Effector memory CD4-positive, alpha-beta T cell (primary cell): ENCODE measurements at regions not wholly inside any gene's neighbourhood (a gene's known extent, or its start where the extent isn't known, plus 50 kb on each side); places are given as distances from the start of the nearest gene placed in this dataset.

Experiments
- DNase-seq, 3 donors: peaks; one replicate each; pipeline ENCODE4 v3.0.0-alpha.2; 2020
- H3K27ac ChIP-seq: 2 replicates; pipeline ENCODE4 v1.7.0; 2013; ENCODE audit warnings: mild to moderate bottlenecking, low read length, moderate library complexity; ENCODE audit not compliant: insufficient read depth, poor library complexity, severe bottlenecking
- H3K27me3 ChIP-seq: replicated peaks from 2 replicates; pipeline ENCODE4 v1.7.0; 2013; ENCODE audit warnings: mild to moderate bottlenecking, low read length; ENCODE audit not compliant: insufficient read depth, control insufficient read depth, poor library complexity, severe bottlenecking
- H3K36me3 ChIP-seq: 2 replicates; pipeline ENCODE4 v1.7.0; 2013; ENCODE audit warnings: mild to moderate bottlenecking, low read length, moderate library complexity; ENCODE audit not compliant: control insufficient read depth, insufficient read depth
- H3K4me1 ChIP-seq: 2 replicates; pipeline ENCODE4 v1.7.0; 2013; ENCODE audit warnings: low read length, mild to moderate bottlenecking; ENCODE audit not compliant: control insufficient read depth, insufficient read depth, poor library complexity, severe bottlenecking
- H3K4me3 ChIP-seq: 2 replicates; pipeline ENCODE4 v1.7.0; 2013; ENCODE audit warnings: low read length, low read depth, mild to moderate bottlenecking; ENCODE audit not compliant: insufficient read depth, poor library complexity, severe bottlenecking
- H3K9me3 ChIP-seq: 2 replicates; pipeline ENCODE4 v1.7.0; 2013; ENCODE audit warnings: mild to moderate bottlenecking, low read length, moderate library complexity; ENCODE audit not compliant: control insufficient read depth

GRCh38 chr10:2022401-2022800 is 285.1 kb upstream of the ADARB2 start:
- Histone ChIP-seq H3K36me3 (no peaks in the 10 kb centered on the region), H3K4me1 (no peaks in the 10 kb centered on the region)
- DNase-seq: no peak

GRCh38 chr10:2020836-2021235 is 283.5 kb upstream of the ADARB2 start:
- H3K27ac ChIP-seq: no peak overlapping the region
- H3K36me3 ChIP-seq: no peaks in the 10 kb centered on the region
- no peaks in the 10 kb centered on the region for H3K9me3 ChIP-seq
- H3K4me1 ChIP-seq: no peaks in the 10 kb centered on the region
- H3K4me3 ChIP-seq: no peak overlapping the region
- no peaks in the 10 kb centered on the region for H3K27me3 ChIP-seq
- no peak for DNase-seq

More at GRCh38 chr10:2022401-2022800, 285.1 kb upstream of the ADARB2 start:
- H3K4me3 ChIP-seq: no peak overlapping the region
- H3K27ac ChIP-seq: no peak overlapping the region
- H3K27me3 ChIP-seq: no peaks in the 10 kb centered on the region
- H3K9me3 ChIP-seq: no peaks in the 10 kb centered on the region

DNA sequence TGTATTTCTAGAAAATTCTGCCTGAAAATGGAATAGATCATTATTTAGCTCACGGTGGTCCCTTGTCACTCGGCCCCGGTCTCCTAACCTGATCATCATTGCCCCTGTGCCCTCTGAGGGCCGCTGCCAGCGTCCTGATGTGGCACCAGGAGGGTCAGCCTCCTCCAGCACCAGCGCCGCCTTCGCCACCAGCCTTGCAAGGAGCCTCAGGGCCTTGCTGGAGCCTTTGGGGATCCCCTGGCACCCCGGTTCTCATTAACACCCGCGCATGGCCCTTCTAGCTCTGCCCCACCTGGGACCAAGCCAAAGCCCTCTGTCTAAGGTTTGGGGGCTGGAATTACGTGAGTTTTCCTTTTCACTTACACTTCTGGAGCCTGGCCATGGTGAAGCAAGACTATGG is 282.5 kb upstream of the ADARB2 start:
- H3K27me3 ChIP-seq: no peaks in the 10 kb centered on the region
- H3K9me3 ChIP-seq: no peaks in the 10 kb centered on the region
- no peak for DNase-seq
- H3K4me1 ChIP-seq: no peaks in the 10 kb centered on the region
- H3K27ac ChIP-seq: no peak overlapping the region
- no peaks in the 10 kb centered on the region for H3K36me3 ChIP-seq
- no peak overlapping the region for H3K4me3 ChIP-seq

- DNase-seq: no peak
- Histone ChIP-seq H3K36me3 (no peaks in the 10 kb centered on the region), H3K4me3 (no peak overlapping the region), H3K9me3 (no peaks in the 10 kb centered on the region), H3K4me1 (no peaks in the 10 kb centered on the region), H3K27ac (no peak overlapping the region), H3K27me3 (no peaks in the 10 kb centered on the region)
Measured at GRCh38 chr10:2019281-2019680, 282.0 kb upstream of the ADARB2 start.

DNA sequence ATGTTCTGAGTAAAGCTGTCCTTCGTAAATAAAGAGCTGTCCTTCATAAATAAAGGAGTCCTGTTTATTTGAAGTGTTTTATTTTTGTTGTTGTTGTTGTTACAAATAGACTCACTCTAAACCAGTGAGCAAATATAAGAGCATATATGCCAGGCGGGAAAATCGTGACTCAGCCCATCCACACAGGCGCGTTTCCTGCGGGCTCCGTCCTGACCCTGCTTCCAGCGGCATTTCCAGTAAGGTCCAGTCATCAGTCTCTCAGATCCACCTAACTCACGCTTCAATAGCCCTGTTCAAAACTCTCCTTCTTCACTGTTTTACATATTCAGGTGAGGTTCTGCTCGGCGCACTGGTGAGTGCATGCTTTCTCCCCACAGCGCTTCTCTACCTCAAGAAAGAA is 277.2 kb upstream of the ADARB2 start:
- Histone ChIP-seq H3K27ac (no peak overlapping the region), H3K9me3 (no peaks in the 10 kb centered on the region), H3K4me3 (no peak overlapping the region), H3K36me3 (no peaks in the 10 kb centered on the region), H3K4me1 (no peaks in the 10 kb centered on the region), H3K27me3 (no peaks in the 10 kb centered on the region)
- DNase-seq: no peak

GRCh38 chr10:2012209-2012608 is 274.9 kb upstream of the ADARB2 start:
- DNase-seq: no peak
- H3K4me1 ChIP-seq: no peaks in the 10 kb centered on the region
- no peaks in the 10 kb centered on the region for H3K36me3 ChIP-seq
- H3K27ac ChIP-seq: no peak overlapping the region
- H3K9me3 ChIP-seq: no peaks in the 10 kb centered on the region
- no peaks in the 10 kb centered on the region for H3K27me3 ChIP-seq
- H3K4me3 ChIP-seq: no peak overlapping the region

GRCh38 chr10:2011106-2011716 is 273.9 kb upstream of the ADARB2 start:
- Histone ChIP-seq H3K27me3 (no peaks in the 10 kb centered on the region), H3K9me3 (no peaks in the 10 kb centered on the region), H3K4me1 (no peaks in the 10 kb centered on the region), H3K36me3 (no peaks in the 10 kb centered on the region), H3K4me3 (no peak overlapping the region), H3K27ac (no peak overlapping the region)
- DNase-seq: no peak

DNA sequence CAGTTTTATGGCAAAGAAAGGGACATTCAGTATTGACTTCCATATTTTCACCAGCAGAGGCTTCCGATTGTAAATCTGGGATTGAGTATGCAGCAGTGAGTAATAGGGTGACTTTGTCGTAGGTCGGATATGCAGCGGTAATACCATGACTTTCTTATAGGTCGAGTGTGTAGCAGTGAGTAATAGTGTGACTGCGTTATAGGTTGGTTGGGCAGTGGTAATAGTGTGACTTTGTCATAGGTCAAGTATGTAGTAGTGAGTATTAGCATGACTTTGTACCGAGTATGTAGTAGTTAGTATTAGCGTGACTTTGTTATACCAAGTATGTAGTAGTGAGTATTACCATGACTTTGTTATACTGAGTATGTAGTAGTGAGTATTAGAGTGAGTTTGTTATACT is 268.2 kb upstream of the ADARB2 start:
- H3K27ac ChIP-seq: no peak overlapping the region
- H3K4me3 ChIP-seq: no peak overlapping the region
- no peaks in the 10 kb centered on the region for H3K27me3 ChIP-seq
- no peaks in the 10 kb centered on the region for H3K9me3 ChIP-seq
- DNase-seq: no peak
- H3K4me1 ChIP-seq: no peaks in the 10 kb centered on the region
- H3K36me3 ChIP-seq: no peaks in the 10 kb centered on the region

DNA sequence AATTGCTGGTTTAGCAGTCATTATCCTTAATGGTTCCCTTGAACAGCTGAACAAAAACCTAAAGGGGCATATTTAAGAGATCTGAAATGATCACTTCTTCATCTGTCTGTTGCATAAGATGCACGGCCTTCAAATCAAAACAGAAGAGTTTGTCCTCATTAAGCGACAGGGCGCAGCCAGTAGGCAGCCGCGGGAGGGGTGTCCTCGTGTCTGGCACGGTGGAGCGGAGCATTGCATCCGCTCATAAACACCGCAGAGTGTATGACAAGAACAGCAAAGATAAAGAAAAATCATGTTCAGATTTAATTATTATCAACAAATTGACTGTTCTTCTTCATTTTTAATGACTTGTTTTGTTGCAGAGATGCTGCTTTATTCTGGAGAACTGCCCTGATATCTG is 255.6 kb upstream of the ADARB2 start:
- Histone ChIP-seq H3K27ac (no peak overlapping the region), H3K4me3 (no peak overlapping the region), H3K36me3 (no peaks in the 10 kb centered on the region), H3K9me3 (no peaks in the 10 kb centered on the region), H3K27me3 (no peaks in the 10 kb centered on the region), H3K4me1 (no peaks in the 10 kb centered on the region)
- no peak for DNase-seq

DNA sequence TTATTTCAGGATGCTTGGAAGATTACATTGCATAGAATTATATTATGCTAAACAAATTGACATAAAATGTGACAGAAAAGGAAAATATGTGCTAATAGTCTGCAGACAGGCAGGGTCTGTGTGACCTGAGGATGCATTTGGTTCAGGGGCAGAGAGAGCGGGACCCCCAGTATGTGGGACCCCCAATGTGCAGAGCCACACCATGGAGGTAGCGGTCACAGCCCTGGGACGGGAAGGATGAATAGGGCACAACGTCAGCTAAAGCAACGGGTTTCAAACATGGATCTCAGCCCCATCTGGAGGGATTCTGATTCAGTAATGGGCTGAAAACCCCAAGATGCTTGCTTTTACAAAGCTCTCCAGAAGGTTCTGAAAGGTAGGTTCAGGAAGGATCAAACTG is 251.8 kb upstream of the ADARB2 start:
- Histone ChIP-seq H3K27ac (no peak overlapping the region), H3K4me1 (no peaks in the 10 kb centered on the region), H3K4me3 (no peak overlapping the region), H3K9me3 (no peaks in the 10 kb centered on the region), H3K36me3 (no peaks in the 10 kb centered on the region), H3K27me3 (no peaks in the 10 kb centered on the region)
- no peak for DNase-seq
